Renal pelvis (tissue), 1 donor: ENCODE measurements at regions not wholly inside any gene's neighbourhood (a gene's known extent, or its start where the extent isn't known, plus 50 kb on each side); places are given as distances from the start of the nearest gene placed in this dataset.

Experiments used
- DNase-seq: peaks from one replicate; pipeline ENCODE4 v3.0.0-alpha.2; 2013

DNA sequence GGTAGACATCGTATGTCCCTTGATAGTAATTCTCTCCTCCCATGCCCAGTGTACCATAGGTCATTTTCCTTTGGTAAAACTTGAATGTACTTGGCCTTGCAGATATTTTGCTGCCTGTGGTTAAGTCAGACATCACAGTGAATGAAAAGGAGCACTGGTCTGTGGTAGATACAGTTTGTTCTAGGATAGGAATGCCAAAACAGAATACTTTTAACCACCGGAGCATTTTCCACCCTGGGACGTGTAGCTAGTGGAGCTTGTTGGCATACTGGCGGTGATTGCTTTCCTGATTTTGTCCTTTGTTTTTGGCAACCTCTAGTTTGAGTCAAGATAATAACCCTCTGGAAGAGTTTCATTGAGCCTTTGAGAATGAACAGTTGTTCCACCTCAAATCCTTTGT lies 92.0 kb upstream of the BMPER start:
- DNase-seq: no peak

DNA sequence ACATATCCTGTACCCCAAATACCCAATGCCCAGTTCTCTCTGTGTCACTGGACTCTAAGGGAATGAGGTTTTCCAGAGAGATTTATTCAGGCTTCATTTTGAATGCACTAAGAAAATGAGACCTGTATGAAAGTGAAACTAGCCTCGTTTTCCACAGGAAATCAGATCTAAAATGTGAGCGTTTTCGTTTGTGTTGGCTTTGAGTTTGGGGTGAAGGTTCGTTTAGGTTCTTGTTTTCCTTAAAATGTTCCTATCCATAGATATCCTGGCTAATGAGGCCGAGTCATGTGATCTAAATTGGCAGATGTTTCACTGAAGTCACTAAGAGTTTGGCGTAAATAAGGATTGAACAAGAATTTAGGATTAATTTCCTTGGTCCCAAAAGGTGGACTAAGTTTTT lies 90.9 kb upstream of the BMPER start:
- no peak for DNase-seq

DNA sequence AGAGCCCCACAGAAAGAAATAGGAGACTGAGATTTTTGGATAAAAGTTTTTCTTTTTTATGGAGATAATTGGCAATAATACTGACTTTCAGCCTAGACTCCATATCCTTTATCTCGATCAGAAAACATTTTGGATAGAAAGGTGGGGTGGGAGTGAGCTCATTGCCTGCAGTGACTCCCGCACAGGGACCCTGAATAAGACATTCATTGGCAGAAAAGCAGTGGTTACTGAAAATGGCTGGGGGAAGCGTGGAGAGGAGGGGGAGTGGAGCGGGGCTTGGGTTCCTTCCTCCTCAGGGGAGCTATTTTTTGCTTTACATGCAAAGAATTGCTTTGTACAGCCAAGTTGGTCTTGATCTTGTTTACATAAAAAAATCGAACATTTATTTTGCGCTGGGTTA lies 90.4 kb upstream of the BMPER start:
- DNase-seq: no peak

DNA sequence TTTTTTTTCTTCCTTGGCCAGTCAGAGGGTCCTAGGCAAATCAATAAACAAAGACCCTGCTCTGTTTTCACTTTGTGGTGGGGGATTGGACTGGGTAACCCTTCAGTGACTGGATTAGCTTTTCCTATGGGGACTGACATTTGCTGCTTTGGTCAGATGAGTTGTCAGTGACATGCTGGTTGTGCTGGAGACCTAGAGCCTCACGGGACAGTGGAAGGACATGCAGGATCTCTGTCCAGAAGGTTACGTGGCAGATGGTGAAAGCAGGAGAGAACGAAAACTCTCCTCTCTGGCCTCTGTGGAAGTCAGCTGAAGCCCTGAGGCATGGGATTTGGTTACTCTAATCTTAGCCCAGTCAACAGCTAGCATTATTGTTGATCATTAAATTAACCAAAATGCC lies 90.0 kb upstream of the BMPER start:
- no peak for DNase-seq

DNA sequence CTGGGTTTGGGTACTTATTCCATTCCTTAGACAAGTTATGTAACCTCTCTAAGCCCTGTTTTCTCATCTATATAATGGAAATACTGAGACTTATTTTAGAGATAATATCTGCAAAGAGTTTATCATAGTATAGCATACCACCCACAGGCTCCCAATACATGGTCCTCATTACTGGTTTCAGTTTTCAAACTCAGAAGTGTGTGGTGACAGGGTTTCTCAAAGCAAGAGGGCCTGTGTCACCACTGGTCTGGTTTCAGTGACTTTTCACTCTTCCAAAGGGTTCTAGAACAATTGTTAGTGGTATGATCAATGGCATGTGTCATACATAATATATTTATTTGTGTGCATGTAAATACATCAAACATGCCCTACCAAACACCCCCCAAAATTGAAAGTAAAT lies 89.2 kb upstream of the BMPER start:
- no peak for DNase-seq

DNA sequence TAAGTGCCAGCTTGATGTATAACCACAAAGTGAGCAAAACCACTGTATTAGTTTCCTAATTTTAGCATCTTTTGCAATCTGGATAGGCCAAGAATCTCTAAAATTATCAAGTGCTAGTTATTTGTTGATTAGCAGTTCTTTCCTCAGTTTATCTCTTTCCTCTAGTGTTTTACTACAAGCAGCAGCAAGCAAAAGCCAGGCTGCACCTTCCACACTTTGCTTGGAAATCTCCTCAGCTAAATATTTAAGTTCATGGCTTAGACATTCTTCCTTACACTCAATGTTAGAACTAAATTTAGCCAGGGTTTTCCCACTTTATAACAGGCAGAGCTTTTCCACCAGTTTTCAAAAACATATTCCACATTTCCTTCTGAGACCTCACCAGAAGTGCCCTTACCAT lies 85.7 kb upstream of the BMPER start:
- no peak for DNase-seq

DNA sequence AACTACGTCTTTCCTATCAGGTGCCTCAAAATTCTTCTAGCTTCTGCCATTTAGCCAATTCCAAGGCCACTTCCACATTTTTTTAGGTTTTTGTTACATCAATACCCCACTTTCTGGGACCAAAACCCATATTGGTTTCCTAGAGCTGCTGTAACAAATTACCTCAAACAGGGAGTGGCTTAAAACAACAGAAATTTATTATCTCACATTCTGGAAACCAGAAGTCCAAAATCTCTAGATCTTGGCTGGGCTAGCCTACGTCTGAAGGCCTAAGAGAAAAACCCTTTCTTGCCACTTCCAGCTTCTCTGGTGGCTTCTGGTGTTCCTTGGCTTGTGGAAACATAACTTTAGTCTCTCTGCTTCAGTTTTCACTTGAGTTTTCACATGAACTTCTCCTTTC lies 85.1 kb upstream of the BMPER start:
- DNase-seq: no peak

DNA sequence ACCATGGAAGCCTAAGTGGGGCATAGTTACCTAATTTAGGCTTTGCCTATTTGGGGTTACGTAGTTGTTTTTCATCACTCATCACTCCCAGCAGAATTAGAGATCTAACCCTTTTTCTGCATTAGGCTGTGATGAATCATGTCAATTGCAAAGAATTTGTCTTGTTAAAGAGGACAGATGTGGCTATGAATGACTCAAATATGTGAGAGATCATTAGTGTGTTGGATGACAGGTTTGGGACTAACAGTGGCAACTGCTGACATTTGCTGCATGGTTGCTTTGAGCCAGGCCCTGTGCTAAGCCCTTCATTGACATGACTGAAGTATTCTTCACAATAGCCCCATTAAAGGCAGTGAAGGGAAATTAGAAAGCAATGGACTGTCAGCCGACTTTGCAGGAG lies 83.4 kb upstream of the BMPER start:
- no peak for DNase-seq

DNA sequence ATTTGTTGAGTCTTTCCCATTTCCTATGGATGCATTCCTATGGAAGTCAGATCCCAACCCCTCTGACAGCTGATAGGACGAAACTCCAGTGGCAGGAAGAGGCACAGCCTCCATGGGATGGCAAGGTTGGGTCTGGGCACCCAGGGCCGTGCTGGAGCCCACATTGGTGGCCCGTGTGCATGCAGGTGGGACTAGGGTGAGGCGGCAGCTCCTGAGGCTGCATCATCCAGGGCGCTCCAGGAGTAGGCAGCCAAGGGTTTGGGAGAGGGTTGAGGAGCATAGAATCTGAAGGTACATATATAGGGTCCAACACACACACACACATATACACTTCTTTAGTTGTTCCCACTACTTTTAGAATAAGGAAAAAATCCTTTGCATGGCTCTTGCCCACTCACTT lies 81.4 kb upstream of the BMPER start:
- no peak for DNase-seq

DNA sequence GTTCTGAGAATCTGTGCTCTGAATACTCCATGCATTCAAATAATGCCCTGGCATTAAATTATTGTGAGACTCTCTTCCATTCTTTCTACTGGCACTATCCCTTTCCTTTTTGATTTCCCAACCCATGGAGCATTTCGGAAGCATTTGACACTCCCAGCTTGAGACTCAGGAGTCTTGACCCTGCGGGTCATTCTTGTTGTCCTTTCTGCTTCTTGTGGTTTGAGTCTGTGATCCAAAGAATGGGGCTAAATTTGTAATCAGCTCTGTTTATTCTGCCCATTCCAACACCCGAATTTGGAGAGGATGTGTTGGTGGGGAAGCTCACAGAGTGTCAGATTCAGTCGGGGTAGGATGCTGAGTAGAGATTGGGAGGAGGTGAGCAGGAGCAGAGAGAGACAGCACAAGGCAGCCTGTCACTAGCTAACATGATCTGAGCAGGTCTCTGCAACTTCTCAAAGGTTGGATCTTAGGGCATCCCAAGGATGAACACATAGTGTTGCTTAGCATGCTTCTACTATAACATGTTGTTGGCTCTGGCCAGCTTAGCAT lies 80.4 kb upstream of the BMPER start:
- no peak for DNase-seq

DNA sequence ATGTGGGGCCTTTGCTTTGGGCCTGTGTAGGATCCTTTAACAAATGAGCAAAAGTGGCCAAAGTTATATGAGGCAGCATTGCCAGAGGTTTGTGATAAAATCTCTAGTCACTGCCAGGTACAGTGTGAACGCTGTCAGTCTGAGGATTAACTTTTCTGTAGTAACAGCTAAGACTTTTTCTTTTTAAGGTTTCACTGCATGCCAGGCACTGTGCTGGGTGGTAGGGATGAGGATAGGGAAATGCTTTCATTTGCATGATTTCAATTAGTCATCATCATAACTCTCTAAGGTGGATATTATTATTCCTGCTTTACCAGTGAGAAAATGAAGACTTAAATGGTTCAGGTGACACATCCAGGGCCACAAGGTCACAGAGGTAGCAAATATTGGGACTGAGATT lies 79.7 kb upstream of the BMPER start:
- DNase-seq: no peak

DNA sequence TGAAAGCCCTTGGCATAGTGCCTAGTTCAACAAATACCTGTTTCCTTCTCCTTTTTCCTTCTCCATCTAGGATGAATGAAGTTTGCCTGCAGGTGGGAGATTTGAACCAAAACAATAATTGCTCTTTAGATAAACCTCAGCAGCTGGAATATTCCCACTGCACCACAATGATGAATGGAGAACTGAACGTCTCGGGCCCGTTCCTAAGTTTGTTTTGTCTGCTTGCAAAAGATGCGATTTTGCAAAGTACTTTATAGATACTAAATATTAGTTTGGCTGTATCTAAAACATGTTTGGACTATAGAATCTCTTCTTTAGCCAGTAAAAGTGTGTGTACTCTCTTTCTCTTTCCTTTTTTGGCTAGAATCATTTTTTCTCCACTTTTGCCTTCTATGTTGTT lies 75.8 kb upstream of the BMPER start:
- DNase-seq: no peak

DNA sequence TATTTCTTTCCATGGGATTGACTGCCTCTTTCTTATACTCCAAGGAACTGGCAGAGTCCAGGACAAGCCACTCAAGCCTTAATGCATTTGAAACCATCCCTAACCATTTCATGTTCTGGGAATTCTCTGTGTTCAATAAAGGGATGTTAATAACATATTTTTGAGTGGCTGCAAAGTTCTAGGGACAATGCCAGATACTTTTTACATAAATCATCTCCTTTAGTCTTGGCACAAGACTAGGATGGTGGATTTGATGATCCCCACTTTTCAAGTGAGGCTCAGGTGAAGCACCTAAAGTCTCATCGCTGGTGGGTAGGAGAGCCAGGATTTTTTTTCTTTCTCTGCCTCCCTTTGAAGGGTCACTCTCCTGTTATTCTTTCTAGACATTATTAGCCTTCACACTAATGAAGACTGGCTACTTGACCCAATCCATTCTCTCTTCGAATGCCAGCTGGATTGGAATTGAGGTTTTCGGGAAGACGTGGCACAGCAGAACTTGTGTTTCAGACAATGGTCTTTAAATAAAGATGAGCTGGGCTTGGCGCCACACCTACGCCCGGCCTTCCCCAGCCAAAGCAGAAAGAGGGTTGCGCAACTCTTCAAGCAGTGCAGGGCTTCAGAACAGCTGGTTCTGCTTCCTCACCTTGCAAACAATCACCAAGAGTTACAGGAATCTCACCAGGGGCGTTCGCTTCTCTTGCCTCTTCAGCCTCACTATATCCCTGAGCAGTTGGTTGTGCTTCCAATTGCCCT lies 73.8 kb upstream of the BMPER start:
- no peak for DNase-seq

DNA sequence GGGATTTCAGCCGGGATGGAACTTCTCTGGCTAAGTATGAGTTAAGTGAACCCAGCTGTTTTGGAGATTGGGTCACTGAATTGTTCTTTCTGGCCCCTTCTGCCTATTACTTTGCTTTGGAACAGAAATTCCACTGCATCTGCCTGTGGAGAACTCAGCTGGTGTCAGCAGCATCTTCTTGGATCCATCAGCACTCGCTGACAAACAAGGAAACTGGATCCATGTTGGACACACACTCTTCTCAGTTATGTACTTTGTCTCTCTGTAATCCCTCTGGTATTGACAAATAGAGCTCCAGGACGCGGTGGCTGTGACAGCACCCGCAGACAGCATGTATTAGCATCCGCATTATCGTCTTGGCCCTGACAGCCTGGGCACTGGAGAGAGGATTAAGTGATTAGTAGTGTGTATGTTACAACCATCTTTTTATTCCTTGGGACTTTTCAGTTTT lies 73.0 kb upstream of the BMPER start:
- DNase-seq: no peak

DNA sequence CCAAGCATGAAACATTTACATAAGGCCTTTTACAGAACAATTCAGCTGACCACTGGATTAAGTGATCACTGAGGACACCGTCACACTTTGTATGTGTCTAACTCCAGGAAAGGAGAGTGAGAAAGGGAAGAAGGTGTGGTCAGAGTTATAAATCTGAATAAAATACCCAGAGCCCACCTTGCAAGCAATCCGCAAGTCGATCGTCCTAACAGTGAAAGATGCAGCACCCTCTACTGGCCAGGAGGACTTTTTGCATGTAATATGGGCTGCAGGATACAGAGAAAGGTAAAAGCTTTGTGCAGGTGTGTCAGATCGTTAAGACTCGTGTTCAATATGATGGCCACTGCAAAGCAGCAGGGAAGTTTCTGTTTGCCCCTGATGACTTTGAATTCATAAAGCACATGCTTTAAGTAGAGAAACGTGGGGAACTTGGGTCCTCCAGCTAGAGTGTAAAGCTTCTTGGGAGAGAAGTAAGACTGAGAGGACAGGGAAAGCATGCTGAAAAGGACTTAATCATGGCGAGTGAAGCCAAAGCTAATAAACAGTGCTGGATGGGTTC lies 68.5 kb upstream of the BMPER start:
- DNase-seq: no peak

DNA sequence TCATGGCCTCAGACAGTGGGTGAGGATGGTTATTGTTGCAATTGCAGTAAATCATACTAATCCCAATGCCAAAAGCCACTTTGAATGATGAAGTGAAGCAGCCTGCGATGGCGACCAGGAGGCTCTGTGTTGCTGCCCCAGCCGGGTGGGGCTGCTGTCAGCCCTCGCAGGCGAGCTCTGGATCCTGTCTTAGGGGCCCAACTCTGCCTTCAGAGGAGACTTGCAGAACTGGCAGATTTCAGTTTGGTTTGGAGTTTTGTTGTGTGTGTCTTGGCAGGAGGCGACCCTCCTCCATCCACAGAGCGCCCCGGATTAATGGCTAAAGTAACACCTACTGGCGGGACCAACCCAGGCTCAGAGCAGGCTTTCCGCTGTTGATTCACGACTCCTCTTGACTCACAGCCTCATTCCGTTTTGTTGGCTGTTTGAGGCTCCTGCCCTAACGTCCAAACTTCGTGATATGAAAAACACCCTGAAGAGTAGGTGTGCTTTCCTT lies 67.9 kb upstream of the BMPER start:
- no peak for DNase-seq

DNA sequence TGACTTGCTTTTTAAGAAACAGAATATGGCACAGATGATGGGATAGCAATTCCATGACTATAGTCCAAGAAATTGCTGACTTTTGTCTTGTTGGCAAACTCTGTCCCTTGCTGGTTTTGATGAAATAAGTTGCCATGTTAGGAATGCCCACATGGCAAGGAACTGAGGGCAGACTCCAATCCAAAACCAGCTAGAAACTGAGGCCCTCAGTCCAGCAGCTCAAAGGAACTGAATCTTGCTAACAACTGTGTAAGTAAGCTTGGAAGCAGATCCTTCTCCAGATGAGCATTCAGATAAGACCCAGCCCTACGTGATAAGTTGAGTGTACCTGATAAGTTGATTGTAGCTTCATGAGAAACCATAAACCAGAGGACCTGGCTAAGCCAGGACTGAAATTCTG lies 64.3 kb upstream of the BMPER start:
- DNase-seq: no peak

DNA sequence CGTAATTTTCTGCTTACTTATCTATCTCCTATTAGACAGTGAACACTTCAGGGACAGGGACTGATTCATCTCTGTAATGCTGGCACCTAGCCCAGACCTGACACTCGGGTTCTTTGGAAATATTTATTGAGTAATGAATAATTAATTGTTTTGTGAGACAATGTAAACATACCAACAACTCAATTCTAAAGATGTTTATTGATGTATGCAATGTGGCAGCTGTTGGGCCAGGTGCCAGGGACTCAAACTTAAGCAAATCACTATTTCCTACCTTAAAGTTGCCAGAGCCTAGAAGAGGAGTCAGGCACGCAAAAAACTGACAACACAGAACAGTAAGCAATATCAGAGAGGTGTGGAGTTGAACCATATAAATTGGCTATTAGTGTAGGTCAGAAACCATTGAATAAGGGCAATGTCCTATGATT lies 63.6 kb upstream of the BMPER start:
- no peak for DNase-seq

DNA sequence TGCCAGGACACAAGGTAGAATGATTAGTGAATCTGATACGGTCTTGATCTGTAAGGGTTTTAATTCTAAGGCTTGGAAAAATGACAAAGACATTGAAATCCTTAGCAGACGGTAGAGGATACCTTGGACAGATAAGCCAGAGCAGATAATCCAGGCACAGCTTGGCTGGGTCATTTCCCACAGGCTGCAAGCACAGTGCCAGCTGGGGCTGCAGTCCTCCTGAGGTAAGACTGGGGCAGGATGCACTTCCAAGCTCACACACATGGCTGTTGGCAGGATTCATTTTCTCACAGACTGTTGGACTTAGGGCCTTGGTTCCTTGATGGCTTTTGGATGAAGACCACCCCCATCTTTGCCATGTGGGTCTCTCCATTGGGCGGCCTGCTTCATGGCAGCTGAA lies 63.2 kb upstream of the BMPER start:
- DNase-seq: no peak

DNA sequence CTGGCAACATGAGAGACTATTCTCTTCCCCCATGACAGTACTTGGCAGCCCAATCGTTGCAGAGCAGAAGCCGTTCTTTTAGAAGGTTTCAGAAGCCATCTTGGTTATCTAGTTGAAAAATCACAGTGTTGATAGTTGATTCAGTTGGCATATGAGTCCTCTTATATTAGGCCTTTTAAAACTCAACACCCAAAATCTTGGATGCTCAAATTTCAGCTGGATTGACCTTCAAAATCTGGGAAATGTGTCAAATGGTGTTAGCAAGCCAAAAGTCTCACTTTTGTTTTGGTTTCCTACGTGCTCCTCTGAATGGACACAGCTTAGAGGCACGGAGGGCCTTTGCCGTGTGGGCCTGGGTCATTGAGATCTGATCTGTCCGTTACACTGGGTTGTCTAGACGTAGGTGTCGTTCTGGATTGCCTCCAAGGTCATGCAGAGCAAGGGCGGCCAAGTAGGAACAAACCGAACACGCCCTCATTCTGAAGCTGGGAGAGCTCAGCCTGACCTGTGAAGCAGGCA lies 59.3 kb upstream of the BMPER start:
- DNase-seq: no peak

DNA sequence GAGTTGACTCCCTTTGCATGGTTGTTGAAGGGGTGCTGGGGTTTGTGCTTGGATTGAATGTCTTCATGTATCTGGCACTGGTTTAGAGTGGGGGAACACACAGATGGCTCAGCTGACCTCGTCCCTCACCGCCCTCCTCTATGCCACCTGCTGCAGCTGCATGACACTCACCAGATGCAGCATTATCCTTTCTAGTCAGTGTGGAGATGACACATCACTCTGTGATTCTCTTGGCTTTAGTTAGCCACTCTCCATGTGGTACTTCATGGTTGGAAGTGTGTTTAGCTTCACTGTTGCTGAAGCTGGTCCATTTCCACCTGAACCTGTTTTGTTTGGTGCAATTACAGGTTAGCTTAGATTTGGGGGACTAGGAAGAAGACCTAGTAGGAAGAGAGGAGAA lies 56.3 kb upstream of the BMPER start:
- DNase-seq: no peak

DNA sequence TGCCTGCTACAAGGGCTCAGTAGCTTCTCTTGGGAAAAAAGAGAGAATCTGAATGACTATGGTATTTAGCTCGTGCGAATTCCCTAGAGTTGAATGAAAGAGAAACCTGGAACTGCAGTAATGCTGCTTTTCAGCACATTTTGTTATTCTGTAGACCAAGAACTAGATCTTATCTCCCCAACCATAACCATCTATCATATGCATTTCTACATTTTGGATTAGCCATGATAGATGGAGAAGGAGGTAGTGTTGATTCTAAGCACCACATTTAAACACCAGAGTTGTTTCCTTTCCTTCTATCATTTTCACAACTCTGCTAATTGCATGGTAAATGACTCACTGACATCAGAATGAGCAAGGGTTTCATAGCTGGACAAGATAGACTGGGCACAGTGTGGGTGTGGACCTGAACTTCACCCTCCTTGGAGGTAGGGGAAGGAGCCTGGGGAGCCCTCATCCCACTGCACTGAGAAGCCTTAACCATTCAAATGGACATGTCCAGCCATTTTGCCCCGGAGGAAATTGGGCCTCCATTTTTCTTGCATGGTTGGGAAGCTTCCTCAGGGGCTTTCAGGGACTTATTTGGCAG lies 55.3 kb upstream of the BMPER start:
- no peak for DNase-seq

DNA sequence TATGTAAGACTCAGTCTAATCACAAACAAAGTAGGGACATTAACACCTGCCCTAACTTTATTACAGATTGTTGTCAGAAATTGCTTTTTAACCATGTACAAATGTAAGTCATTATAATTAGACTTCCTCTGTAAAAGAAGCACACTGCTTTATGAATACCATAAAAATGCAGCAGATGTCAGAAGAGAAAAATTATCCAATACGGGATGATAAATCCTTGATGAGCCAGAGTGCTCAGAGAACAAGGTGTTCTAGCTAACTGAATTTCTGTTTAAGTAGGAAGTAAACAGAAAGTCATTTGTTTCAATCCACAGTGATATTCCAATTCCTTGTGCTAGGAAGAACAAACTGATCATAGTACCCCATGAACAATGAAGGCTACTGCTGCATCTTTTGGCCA lies 54.6 kb upstream of the BMPER start:
- DNase-seq: no peak
